Fibroblast of pulmonary artery (primary cell): ENCODE measurements at regions not wholly inside any gene's neighbourhood (a gene's known extent, or its start where the extent isn't known, plus 50 kb on each side); places are given as distances from the start of the nearest gene placed in this dataset.

ENCODE experiments used
- DNase-seq: peaks from one replicate; pipeline ENCODE4 v3.0.0-alpha.2; 2010; ENCODE audit warnings: low read depth
- H3K4me3 ChIP-seq: replicated peaks from 2 replicates; pipeline ENCODE4 v1.5.1; 2011; ENCODE audit warnings: low read depth, mild to moderate bottlenecking, control low read depth, low read length, moderate library complexity
- CTCF ChIP-seq: IDR thresholded peaks from 2 replicates; pipeline ENCODE4 v1.5.1; 2011; ENCODE audit warnings: mild to moderate bottlenecking, control low read depth, low read length, inconsistent platforms; ENCODE audit errors: missing control alignments

- TF ChIP-seq CTCF: no peak
- DNase-seq: no peak
- H3K4me3 ChIP-seq: no peak overlapping the region
Measured at GRCh38 chr4:27132497-27132896, 271.9 kb downstream of the STIM2 start.

GRCh38 chr4:27140486-27140885 is 279.8 kb downstream of the STIM2 start:
- H3K4me3 ChIP-seq: no peak overlapping the region
- DNase-seq: no peak
- no peak for TF ChIP-seq CTCF

- H3K4me3 ChIP-seq: no peak overlapping the region
- no peak for TF ChIP-seq CTCF
- DNase-seq: no peak
Measured at GRCh38 chr4:27141530-27141929, 280.9 kb downstream of the STIM2 start.

GRCh38 chr4:27142841-27143240 is 282.2 kb downstream of the STIM2 start:
- TF ChIP-seq CTCF: no peak

GRCh38 chr4:27145597-27145996 is 285.0 kb downstream of the STIM2 start:
- no peak for TF ChIP-seq CTCF
- no peak overlapping the region for H3K4me3 ChIP-seq
- no peak for DNase-seq

More at GRCh38 chr4:27142841-27143240, 282.2 kb downstream of the STIM2 start:
- no peak overlapping the region for H3K4me3 ChIP-seq
- no peak for DNase-seq

GRCh38 chr4:27148211-27148895 is 287.7 kb downstream of the STIM2 start:
- no peak for DNase-seq
- TF ChIP-seq CTCF: no peak

More at GRCh38 chr4:27148211-27148895, 287.7 kb downstream of the STIM2 start:
- no peak overlapping the region for H3K4me3 ChIP-seq
